ENCODE measurements at regions not wholly inside any gene's neighbourhood (a gene's known extent, or its start where the extent isn't known, plus 50 kb on each side); places are given as distances from the start of the nearest gene placed in this dataset.

GRCh38 chr10:78628976-78629375, 439.8 kb upstream of the ZMIZ1 start:
- TF ChIP-seq CTCF (conservative IDR thresholded peaks at IDR 0.05; ENCODE audit: low read depth, low read length) (no peak), EZH2 (IDR thresholded peaks at IDR 0.05; ENCODE audit: borderline replicate concordance, low read depth, low read length, poor library complexity, severe bottlenecking) (no peak)
